Right lobe of liver (tissue), 4 donors: ENCODE measurements at regions not wholly inside any gene's neighbourhood (a gene's known extent, or its start where the extent isn't known, plus 50 kb on each side); places are given as distances from the start of the nearest gene placed in this dataset.

Experiments used
- POLR2A ChIP-seq: fragments of 450-650 bp; IDR thresholded peaks from one replicate; pipeline ENCODE4 v1.6.1; 2017; ENCODE audit warnings: antibody characterized with exemption, mild to moderate bottlenecking
- TF ChIP-seq, protein P1 (sequence below), 4 donors: fragments of 200-600 bp in 3 of 4; fragments of 450-650 bp in 1 of 4; IDR thresholded peaks; one replicate each; pipeline versions ENCODE4 v1.5.1 to v1.8.0; 2016 to 2022; ENCODE audit warnings: antibody characterized with exemption in 4 of 4, mild to moderate bottlenecking in 2 of 4
- donor health status: DM: no; HTN: no; CAD: no.
- donor health status: DM: no; HTN: no; CAD: no.
- donor health status: DM: no; HTN: yes; CAD: no.

DNA sequence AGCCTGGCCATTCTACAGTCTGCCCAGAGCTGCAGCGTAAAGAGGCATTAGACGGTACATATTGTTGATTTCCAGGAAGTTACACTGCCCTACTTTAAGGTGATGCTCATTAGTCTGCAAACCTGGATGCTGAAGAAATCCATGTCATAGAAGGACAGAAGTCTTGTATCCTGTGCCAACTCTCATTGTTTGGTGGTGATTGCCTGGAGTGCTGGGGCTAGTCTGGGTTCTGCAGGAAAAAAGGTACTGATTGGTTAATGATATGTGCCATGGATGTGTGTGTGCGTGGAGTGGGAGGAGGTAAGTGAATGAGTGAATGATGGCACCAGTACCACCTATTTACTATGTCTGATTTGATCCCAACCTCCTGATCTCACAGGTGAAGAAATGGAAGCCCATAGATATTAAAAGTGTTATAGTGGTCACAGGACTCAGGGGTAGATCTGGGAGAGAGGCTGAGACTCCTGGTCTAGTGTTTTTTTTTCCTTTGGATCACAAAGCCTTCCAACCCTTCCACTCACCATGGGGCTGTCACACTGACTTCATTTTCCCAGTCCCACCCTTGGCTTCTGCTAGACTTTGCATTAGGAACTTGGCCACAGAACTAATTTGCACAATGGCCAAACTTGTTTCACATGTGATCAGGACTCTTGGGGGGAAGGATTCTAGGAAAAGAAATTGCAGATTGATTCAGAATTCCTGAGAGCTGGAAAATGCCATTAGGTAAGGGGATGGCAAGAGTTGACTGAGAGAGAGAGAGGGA, 96.1 kb downstream of the TMX1 start:
- TF ChIP-seq, protein P1, sequence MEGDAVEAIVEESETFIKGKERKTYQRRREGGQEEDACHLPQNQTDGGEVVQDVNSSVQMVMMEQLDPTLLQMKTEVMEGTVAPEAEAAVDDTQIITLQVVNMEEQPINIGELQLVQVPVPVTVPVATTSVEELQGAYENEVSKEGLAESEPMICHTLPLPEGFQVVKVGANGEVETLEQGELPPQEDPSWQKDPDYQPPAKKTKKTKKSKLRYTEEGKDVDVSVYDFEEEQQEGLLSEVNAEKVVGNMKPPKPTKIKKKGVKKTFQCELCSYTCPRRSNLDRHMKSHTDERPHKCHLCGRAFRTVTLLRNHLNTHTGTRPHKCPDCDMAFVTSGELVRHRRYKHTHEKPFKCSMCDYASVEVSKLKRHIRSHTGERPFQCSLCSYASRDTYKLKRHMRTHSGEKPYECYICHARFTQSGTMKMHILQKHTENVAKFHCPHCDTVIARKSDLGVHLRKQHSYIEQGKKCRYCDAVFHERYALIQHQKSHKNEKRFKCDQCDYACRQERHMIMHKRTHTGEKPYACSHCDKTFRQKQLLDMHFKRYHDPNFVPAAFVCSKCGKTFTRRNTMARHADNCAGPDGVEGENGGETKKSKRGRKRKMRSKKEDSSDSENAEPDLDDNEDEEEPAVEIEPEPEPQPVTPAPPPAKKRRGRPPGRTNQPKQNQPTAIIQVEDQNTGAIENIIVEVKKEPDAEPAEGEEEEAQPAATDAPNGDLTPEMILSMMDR (IDR thresholded peaks at IDR 0.05): no peak
- TF ChIP-seq POLR2A: no peak
